ENCODE measurements at regions not wholly inside any gene's neighbourhood (a gene's known extent, or its start where the extent isn't known, plus 50 kb on each side); places are given as distances from the start of the nearest gene placed in this dataset.

DNA sequence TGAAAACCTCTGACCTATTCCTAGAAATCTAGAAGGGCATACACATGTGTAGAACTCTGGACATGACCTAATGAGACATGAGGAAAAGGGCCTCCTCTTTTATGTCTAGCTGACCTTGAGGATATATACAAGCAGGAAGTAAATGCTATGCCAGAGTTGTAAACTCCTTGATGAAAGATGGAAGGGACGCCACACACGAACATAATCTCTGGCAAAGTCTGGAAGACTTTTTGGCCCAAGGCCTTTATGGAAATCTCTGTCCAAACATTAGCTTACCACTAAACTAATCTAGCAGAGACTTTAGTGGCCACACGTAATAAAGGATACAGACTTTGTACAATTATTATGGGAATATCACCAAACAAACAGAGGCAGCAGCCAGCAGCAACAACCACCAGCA lies 138.1 kb upstream of the THSD7A start:
- TF ChIP-seq POLR2A (IDR thresholded peaks at IDR 0.05) (no peak), POLR2AphosphoS5 (IDR thresholded peaks at IDR 0.05) (no peak), EP300 (IDR thresholded peaks at IDR 0.05; ENCODE audit: low read depth) (no peak)
- TF ChIP-seq, protein P1, sequence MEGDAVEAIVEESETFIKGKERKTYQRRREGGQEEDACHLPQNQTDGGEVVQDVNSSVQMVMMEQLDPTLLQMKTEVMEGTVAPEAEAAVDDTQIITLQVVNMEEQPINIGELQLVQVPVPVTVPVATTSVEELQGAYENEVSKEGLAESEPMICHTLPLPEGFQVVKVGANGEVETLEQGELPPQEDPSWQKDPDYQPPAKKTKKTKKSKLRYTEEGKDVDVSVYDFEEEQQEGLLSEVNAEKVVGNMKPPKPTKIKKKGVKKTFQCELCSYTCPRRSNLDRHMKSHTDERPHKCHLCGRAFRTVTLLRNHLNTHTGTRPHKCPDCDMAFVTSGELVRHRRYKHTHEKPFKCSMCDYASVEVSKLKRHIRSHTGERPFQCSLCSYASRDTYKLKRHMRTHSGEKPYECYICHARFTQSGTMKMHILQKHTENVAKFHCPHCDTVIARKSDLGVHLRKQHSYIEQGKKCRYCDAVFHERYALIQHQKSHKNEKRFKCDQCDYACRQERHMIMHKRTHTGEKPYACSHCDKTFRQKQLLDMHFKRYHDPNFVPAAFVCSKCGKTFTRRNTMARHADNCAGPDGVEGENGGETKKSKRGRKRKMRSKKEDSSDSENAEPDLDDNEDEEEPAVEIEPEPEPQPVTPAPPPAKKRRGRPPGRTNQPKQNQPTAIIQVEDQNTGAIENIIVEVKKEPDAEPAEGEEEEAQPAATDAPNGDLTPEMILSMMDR (IDR thresholded peaks at IDR 0.05): no peak
